IMR-90 (cell line): ENCODE measurements at regions not wholly inside any gene's neighbourhood (a gene's known extent, or its start where the extent isn't known, plus 50 kb on each side); places are given as distances from the start of the nearest gene placed in this dataset.

Source experiments
- ATAC-seq: fragments of 200-7000 bp; cut with Tn5 transposase; 2 replicates; pipeline ENCODE4 v1.9.1; 2020; ENCODE audit warnings: low read depth, mild to moderate bottlenecking, moderate library complexity
- BruUV-seq: library from RNA; stranded (reverse); fragments of 400-500 nt; replicated peaks from 2 replicates; lab custom pipeline; 2021; lab: Mats Ljungman, UMichigan
- CTCF ChIA-PET: fragments of 300-600 bp; formaldehyde crosslinking; extraction: SDS; loops from one replicate; lab custom pipeline; 2021; ENCODE audit warnings: antibody characterized with exemption; lab: Yijun Ruan, JAX
- POLR2A ChIA-PET: fragments of 300-600 bp; sonication (Branson Sonifier 250); formaldehyde crosslinking; loops from one replicate; lab custom pipeline; 2022; ENCODE audit warnings: antibody characterized with exemption; ENCODE audit not compliant: unreplicated experiment; lab: Charles Lee
- DNase-seq: peaks from one replicate; pipeline ENCODE4 v3.0.0; 2013
- H2AFZ ChIP-seq: replicated peaks from 2 replicates; pipeline ENCODE3; 2013; ENCODE audit warnings: low read length, mild to moderate bottlenecking; ENCODE audit not compliant: poor library complexity
- H2AK5ac ChIP-seq: 2 replicates; pipeline ENCODE4 v1.6.1; 2013; ENCODE audit warnings: low read depth, low read length, inconsistent platforms
- H2AK9ac ChIP-seq: replicated peaks from 2 replicates; pipeline ENCODE3; 2013; ENCODE audit warnings: mild to moderate bottlenecking, low read depth, low read length, moderate library complexity; ENCODE audit not compliant: poor library complexity
- H2BK120ac ChIP-seq: 2 replicates; pipeline ENCODE4 v1.6.1; 2013; ENCODE audit warnings: low read depth, low read length, inconsistent platforms
- H2BK15ac ChIP-seq: 3 replicates; pipeline ENCODE4 v1.6.1; 2013; ENCODE audit warnings: low read depth, low read length, inconsistent platforms
- H2BK20ac ChIP-seq: 2 replicates; pipeline ENCODE4 v1.6.1; 2013; ENCODE audit warnings: low read depth, mild to moderate bottlenecking, inconsistent platforms, low read length, moderate library complexity
- H2BK5ac ChIP-seq: 2 replicates; pipeline ENCODE4 v1.6.1; 2013; ENCODE audit warnings: mild to moderate bottlenecking, low read depth, low read length, inconsistent platforms; ENCODE audit not compliant: poor library complexity, severe bottlenecking
- H3K14ac ChIP-seq: replicated peaks from 2 replicates; pipeline ENCODE4 v1.6.1; 2013; ENCODE audit warnings: low read depth, low read length, inconsistent platforms
- H3K18ac ChIP-seq: 2 replicates; pipeline ENCODE4 v1.6.1; 2013; ENCODE audit warnings: low read depth, low read length, control low read depth
- H3K23ac ChIP-seq: 2 replicates; pipeline ENCODE4 v1.6.1; 2013; ENCODE audit warnings: low read depth, low read length, inconsistent platforms
- H3K27ac ChIP-seq: 2 replicates; pipeline ENCODE4 v1.5.1; 2013; ENCODE audit warnings: mild to moderate bottlenecking, control low read depth, low read length; ENCODE audit not compliant: insufficient read depth
- H3K27me3 ChIP-seq: 2 replicates; pipeline ENCODE4 v1.6.1; 2013; ENCODE audit warnings: low read length; ENCODE audit not compliant: control insufficient read depth, insufficient read depth
- H3K36me3 ChIP-seq: 2 replicates; pipeline ENCODE4 v1.6.1; 2013; ENCODE audit warnings: low read length, mixed read lengths; ENCODE audit not compliant: control insufficient read depth, insufficient read depth
- H3K4ac ChIP-seq: 2 replicates; pipeline ENCODE4 v1.6.1; 2013; ENCODE audit warnings: low read depth, low read length, inconsistent platforms
- H3K4me1 ChIP-seq: 2 replicates; pipeline ENCODE4 v1.6.1; 2013; ENCODE audit warnings: low read length, mixed read lengths; ENCODE audit not compliant: control insufficient read depth, insufficient read depth
- H3K4me2 ChIP-seq: 2 replicates; pipeline ENCODE4 v1.6.1; 2013; ENCODE audit warnings: low read depth, mild to moderate bottlenecking, control low read depth, low read length, moderate library complexity
- H3K4me3 ChIP-seq: 2 replicates; pipeline ENCODE4 v1.5.1; 2013; ENCODE audit warnings: low read depth, mild to moderate bottlenecking, control low read depth, low read length, moderate library complexity; ENCODE audit not compliant: insufficient read depth
- H3K56ac ChIP-seq: 2 replicates; pipeline ENCODE4 v1.6.1; 2013; ENCODE audit warnings: low read length, inconsistent platforms; ENCODE audit not compliant: insufficient read depth; ENCODE audit errors: extremely low read depth
- H3K79me1 ChIP-seq, 2 experiments: 2 replicates each; pipeline ENCODE4 v1.6.1; 2013; ENCODE audit warnings: low read length in 2 of 2, inconsistent platforms in 1 of 2, low read depth in 1 of 2
- H3K9ac ChIP-seq: 2 replicates; pipeline ENCODE4 v1.6.1; 2013; ENCODE audit warnings: low read depth, low read length, control low read depth
- H3K9me1 ChIP-seq: 2 replicates; pipeline ENCODE4 v1.6.1; 2013; ENCODE audit warnings: low read length, inconsistent platforms; ENCODE audit not compliant: insufficient read depth
- H3K9me3 ChIP-seq: 2 replicates; pipeline ENCODE4 v1.6.1; 2013; ENCODE audit warnings: low read length; ENCODE audit not compliant: control insufficient read depth, insufficient read depth
- H4K20me1 ChIP-seq: 2 replicates; pipeline ENCODE4 v1.6.1; 2013; ENCODE audit warnings: low read length, inconsistent platforms; ENCODE audit not compliant: insufficient read depth
- H4K5ac ChIP-seq: 2 replicates; pipeline ENCODE4 v1.6.1; 2013; ENCODE audit warnings: mild to moderate bottlenecking, low read depth, low read length, control low read depth
- H4K8ac ChIP-seq, 2 experiments: 2 replicates each; pipeline ENCODE4 v1.6.1; 2013; ENCODE audit warnings: low read depth in 2 of 2, low read length in 2 of 2, control low read depth in 1 of 2, inconsistent platforms in 1 of 2
- H4K91ac ChIP-seq: 2 replicates; pipeline ENCODE4 v1.6.1; 2013; ENCODE audit warnings: low read depth, low read length, inconsistent platforms; ENCODE audit not compliant: insufficient read depth
- CEBPB ChIP-seq: IDR thresholded peaks from 2 replicates; pipeline ENCODE4 v1.6.1; 2012; ENCODE audit warnings: low read depth, low read length, improper control_type of control experiment
- CHD1 ChIP-seq: IDR thresholded peaks from 2 replicates; pipeline ENCODE4 v1.6.1; 2012; ENCODE audit warnings: low read depth, low read length, improper control_type of control experiment
- MAFK ChIP-seq: IDR thresholded peaks from 2 replicates; pipeline ENCODE4 v1.6.1; 2012; ENCODE audit warnings: low read depth, low read length, improper control_type of control experiment
- RAD21 ChIP-seq: IDR thresholded peaks from 2 replicates; pipeline ENCODE4 v1.6.1; 2012; ENCODE audit warnings: low read length, improper control_type of control experiment
- SMC3 ChIP-seq: fragments of 150-350 bp; IDR thresholded peaks from 2 replicates; pipeline ENCODE4 v1.6.1; 2016; ENCODE audit warnings: low read depth, mild to moderate bottlenecking, antibody characterized with exemption, low read length, moderate library complexity
- WGBS, 2 experiments: methylation state at CpG; one replicate each; pipeline versions ENCODE4 v1.1.5 to v1.1.7; 2013; ENCODE audit warnings: missing lambda C conversion rate in 2 of 2; ENCODE audit not compliant: insufficient read length in 1 of 2; ENCODE audit errors: extremely low coverage in 2 of 2; 5-methylcytosine and 5-hydroxymethylcytosine counted together
- dilution Hi-C: fragments of 300-500 bp; cut with HindIII; formaldehyde crosslinking; loops from one replicate; pipeline ENCODE4 v1.14.3; 2018; ENCODE audit warnings: low sequenced_read_pairs; ENCODE audit not compliant: unreplicated experiment
- in situ Hi-C: fragments of 300-500 bp; cut with MboI; formaldehyde crosslinking; loops from 3 replicates; pipeline ENCODE4 v1.14.3; 2019; ENCODE audit warnings: low sequenced_read_pairs, inconsistent platforms, mixed read lengths
- intact Hi-C: fragments of 100-400 bp; cut with micrococcal nuclease; formaldehyde crosslinking; loops from 2 replicates; pipeline ENCODE4 v1.10.0; 2022

DNA sequence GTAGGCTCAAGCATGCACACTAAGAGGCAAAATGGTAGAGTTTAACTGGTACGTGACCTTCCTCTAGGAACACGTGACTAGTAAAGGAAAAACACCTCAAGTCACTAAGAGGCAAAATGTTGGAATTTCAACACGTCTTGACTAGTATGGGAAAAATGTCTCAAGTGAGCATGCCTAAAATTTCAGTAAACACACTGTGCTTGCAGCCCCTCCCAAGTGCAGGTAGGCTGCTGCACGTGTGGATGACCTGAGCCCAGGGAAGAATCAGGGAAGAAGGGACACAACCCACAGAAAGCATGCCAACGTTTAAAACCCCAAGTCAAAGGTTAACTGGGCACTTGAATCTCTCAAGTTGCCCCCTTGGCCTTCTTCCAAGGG is 162.2 kb downstream of the TENT5A start:
- Histone ChIP-seq H3K4me2 (no peak overlapping the region), H2AFZ (no peak overlapping the region), H3K23ac (no peak overlapping the region), H3K14ac (no peak overlapping the region), H2BK20ac (no peak overlapping the region), H3K27ac (no peak overlapping the region), H3K36me3 (no peaks in the 10 kb centered on the region), H4K5ac (no peak overlapping the region), H2BK15ac (no peak overlapping the region), H3K9ac (no peak overlapping the region), H3K9me1 (no peaks in the 10 kb centered on the region), H4K20me1 (no peaks in the 10 kb centered on the region), H2BK120ac (no peak overlapping the region), H3K27me3 (no peaks in the 10 kb centered on the region), H3K79me1 (no peaks in the 10 kb centered on the region), H3K18ac (no peak overlapping the region), H4K91ac (no peak overlapping the region), H2AK5ac (no peak overlapping the region), H3K56ac (no peak overlapping the region), H2BK5ac (no peak overlapping the region), H2AK9ac (no peak overlapping the region), H3K4me3 (no peak overlapping the region), H4K8ac (no peak overlapping the region), H3K4ac (no peak overlapping the region), H3K9me3 (no peaks in the 10 kb centered on the region), H3K4me1 (no peaks in the 10 kb centered on the region)
- CTCF ChIA-PET: no interaction called here
- ATAC-seq (no peak), DNase-seq (no peak)
- 50% methylated on average over 1 of the region's 5 CpGs; no CpG with 5 or more reads in 1 of the 2 experiments for whole genome bisulfite sequencing, 2 experiments
- in situ Hi-C loops (no loop called here), intact Hi-C loops (no loop called here), dilution Hi-C loops (no loop called here)
- no peak for TF ChIP-seq RAD21
- no peak for TF ChIP-seq SMC3
- no peak for TF ChIP-seq CEBPB
- TF ChIP-seq CHD1: no peak
- no peak for TF ChIP-seq MAFK
- no TSS peak for BruUV-seq
- POLR2A ChIA-PET: no interaction called here
